Colonic mucosa (tissue), 4 donors: ENCODE measurements at regions not wholly inside any gene's neighbourhood (a gene's known extent, or its start where the extent isn't known, plus 50 kb on each side); places are given as distances from the start of the nearest gene placed in this dataset.

Experiments used
- DNase-seq: peaks from one replicate; pipeline ENCODE4 v3.0.0-alpha.2; 2020
- H3K27ac ChIP-seq: fragments of 200-600 bp; one replicate; pipeline ENCODE4 v1.8.0; 2021
- H3K27me3 ChIP-seq: fragments of 200-600 bp; one replicate; pipeline ENCODE4 v1.8.0; 2021
- H3K36me3 ChIP-seq: fragments of 200-600 bp; one replicate; pipeline ENCODE4 v1.8.0; 2021
- H3K4me1 ChIP-seq: fragments of 200-600 bp; one replicate; pipeline ENCODE4 v1.8.0; 2021; ENCODE audit warnings: mild to moderate bottlenecking
- H3K4me3 ChIP-seq: fragments of 200-600 bp; one replicate; pipeline ENCODE4 v1.8.0; 2021
- H3K9ac ChIP-seq, 2 donors: one replicate each; pipeline ENCODE4 v1.7.0; 2013; ENCODE audit warnings: control low read depth in 2 of 2, low read depth in 2 of 2, low read length in 2 of 2
- H3K9me3 ChIP-seq: fragments of 200-600 bp; one replicate; pipeline ENCODE4 v1.8.0; 2021
- intact Hi-C: fragments of 100-400 bp; cut with DNase I; formaldehyde crosslinking; loops from one replicate; pipeline ENCODE4 v1.14.1; 2022
- TF ChIP-seq, protein P1 (sequence below): fragments of 200-600 bp; IDR thresholded peaks from one replicate; pipeline ENCODE4 v1.8.0; 2022; ENCODE audit warnings: antibody characterized with exemption, mild to moderate bottlenecking
- donor health status: healthy.
- donor health status: DM: no; HTN: no; CAD: no.
- donor health status: DM: no; HTN: no; CAD: no.

DNA sequence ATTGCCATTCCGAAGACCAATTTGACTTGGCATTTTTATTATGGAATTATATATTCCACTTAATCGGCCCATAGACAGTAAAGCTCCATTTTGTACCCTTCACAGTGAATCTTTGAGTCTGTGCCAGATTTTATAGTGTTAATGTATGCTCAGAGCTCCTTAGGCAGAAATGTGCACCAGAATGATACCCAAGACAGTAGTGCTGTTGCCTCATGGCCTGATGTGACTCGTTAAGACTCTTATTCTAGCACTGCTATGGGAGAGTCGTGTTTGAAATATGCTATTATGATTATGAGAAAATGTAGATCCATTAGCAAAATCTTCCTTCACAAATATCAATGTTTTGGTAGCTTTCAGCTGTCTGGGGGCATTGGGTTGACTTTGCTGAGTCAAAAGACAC, 209.8 kb upstream of the RAG2 start:
- Histone ChIP-seq H3K9me3 (no peaks in the 10 kb centered on the region), H3K27me3 (no peaks in the 10 kb centered on the region), H3K27ac (no peak overlapping the region), H3K9ac (no peak overlapping the region), H3K4me1 (no peaks in the 10 kb centered on the region), H3K36me3 (no peaks in the 10 kb centered on the region), H3K4me3 (no peak overlapping the region)
- TF ChIP-seq, protein P1, sequence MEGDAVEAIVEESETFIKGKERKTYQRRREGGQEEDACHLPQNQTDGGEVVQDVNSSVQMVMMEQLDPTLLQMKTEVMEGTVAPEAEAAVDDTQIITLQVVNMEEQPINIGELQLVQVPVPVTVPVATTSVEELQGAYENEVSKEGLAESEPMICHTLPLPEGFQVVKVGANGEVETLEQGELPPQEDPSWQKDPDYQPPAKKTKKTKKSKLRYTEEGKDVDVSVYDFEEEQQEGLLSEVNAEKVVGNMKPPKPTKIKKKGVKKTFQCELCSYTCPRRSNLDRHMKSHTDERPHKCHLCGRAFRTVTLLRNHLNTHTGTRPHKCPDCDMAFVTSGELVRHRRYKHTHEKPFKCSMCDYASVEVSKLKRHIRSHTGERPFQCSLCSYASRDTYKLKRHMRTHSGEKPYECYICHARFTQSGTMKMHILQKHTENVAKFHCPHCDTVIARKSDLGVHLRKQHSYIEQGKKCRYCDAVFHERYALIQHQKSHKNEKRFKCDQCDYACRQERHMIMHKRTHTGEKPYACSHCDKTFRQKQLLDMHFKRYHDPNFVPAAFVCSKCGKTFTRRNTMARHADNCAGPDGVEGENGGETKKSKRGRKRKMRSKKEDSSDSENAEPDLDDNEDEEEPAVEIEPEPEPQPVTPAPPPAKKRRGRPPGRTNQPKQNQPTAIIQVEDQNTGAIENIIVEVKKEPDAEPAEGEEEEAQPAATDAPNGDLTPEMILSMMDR: no peak
- DNase-seq: no peak
- intact Hi-C loops: no loop called here

DNA sequence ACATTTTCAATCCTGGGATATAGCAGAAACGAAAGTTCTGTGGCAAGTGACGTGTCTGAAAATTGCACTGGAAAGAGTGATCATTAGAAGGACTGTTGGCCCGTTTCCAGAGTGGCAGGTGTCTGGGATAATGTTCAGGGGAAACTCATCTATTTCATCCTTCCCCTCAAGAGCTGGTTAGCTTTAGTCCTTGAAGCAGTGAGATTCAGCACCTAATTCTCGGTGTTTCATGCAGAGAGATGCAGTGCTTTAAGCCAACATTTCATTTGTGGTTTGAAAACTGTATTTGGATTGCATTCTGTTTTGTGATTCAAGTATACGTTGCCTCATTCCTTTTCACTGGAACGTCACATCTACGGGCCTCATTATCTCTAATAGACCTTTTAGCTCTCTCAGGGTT, 205.0 kb upstream of the RAG2 start:
- no peak overlapping the region for H3K4me3 ChIP-seq
- no peak for DNase-seq
- no peaks in the 10 kb centered on the region for H3K4me1 ChIP-seq
- H3K9ac ChIP-seq: no peak overlapping the region
- TF ChIP-seq, protein P1: no peak
- intact Hi-C loops: no loop called here
- no peaks in the 10 kb centered on the region for H3K36me3 ChIP-seq
- no peak overlapping the region for H3K27ac ChIP-seq
- H3K27me3 ChIP-seq: no peaks in the 10 kb centered on the region
- H3K9me3 ChIP-seq: no peaks in the 10 kb centered on the region

- no peaks in the 10 kb centered on the region for H3K27me3 ChIP-seq
- H3K27ac ChIP-seq: no peak overlapping the region
- no peaks in the 10 kb centered on the region for H3K9me3 ChIP-seq
- no peak overlapping the region for H3K9ac ChIP-seq
- intact Hi-C loops: no loop called here
- H3K4me1 ChIP-seq: no peaks in the 10 kb centered on the region
- H3K4me3 ChIP-seq: no peak overlapping the region
- TF ChIP-seq, protein P1: no peak
- no peak for DNase-seq
- no peaks in the 10 kb centered on the region for H3K36me3 ChIP-seq
These were observed 195.2 kb upstream of the RAG2 start for GRCh38 chr11:36792996-36793914.

DNA sequence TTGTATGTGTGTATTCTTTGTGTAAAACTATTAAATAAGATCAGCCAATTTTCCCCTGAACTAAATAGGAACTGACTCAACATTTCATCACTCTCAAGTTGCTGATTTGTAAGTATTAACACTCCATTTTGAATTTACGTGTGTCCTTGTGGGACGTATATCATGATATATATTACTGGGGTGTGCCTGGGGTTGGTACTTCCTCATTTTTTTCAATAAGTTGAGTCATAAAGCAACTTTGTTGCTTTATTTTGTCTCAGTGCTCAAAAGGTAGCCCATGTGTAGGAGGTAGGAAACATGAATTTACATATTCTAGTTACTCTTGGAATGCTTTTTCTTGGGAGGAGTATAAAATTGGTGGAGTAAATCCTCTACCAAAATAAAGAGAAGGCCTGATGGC, 193.9 kb upstream of the RAG2 start:
- TF ChIP-seq, protein P1: no peak
- Histone ChIP-seq H3K4me3 (no peak overlapping the region), H3K36me3 (no peaks in the 10 kb centered on the region), H3K27me3 (no peaks in the 10 kb centered on the region), H3K9ac (no peak overlapping the region), H3K4me1 (no peaks in the 10 kb centered on the region), H3K27ac (no peak overlapping the region), H3K9me3 (no peaks in the 10 kb centered on the region)
- no peak for DNase-seq
- intact Hi-C loops: no loop called here

DNA sequence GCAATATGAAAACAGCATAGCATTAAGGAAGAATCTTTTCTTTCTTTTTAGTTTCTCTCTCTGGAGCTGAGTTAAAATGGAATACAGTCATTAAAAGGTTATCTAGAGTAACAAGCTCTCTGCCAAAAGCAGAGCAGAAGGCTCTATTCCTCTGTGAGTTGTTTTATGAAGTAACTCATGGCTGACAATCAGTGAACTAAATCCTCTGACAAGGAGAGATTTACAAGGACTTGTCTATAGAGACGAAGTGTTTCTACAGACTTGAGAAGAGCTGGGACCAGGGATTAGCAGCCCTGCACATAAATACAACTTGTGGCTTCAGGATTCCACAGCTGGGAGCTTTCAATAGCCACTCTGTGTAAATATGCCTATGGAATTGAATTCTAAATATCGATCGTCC, 192.5 kb upstream of the RAG2 start:
- Histone ChIP-seq H3K4me1 (no peaks in the 10 kb centered on the region), H3K4me3 (no peak overlapping the region), H3K36me3 (no peaks in the 10 kb centered on the region), H3K9ac (no peak overlapping the region), H3K9me3 (no peaks in the 10 kb centered on the region), H3K27ac (no peak overlapping the region), H3K27me3 (no peaks in the 10 kb centered on the region)
- intact Hi-C loops: no loop called here
- TF ChIP-seq, protein P1: no peak
- DNase-seq: no peak
